ENCODE measurements at regions not wholly inside any gene's neighbourhood (a gene's known extent, or its start where the extent isn't known, plus 50 kb on each side); places are given as distances from the start of the nearest gene placed in this dataset.
"Not testable (repeated sequence)": the region's sequence is repeated elsewhere in the genome, so short reads cannot be mapped to it uniquely, and the experiment has no call there.

GRCh38 chr3:118181274-118181673, 853.4 kb downstream of the IGSF11 start:
- FAIRE-seq, result no peak

GRCh38 chr3:118186051-118186450, 848.6 kb downstream of the IGSF11 start:
- no peak for FAIRE-seq
- DNase-seq (ENCODE audit: extremely low spot score, insufficient read length, low read depth), result no peak

More at GRCh38 chr3:118181274-118181673, 853.4 kb downstream of the IGSF11 start:
- no peak for DNase-seq (ENCODE audit: extremely low spot score, insufficient read length, low read depth)

- FAIRE-seq (no peak), DNase-seq (ENCODE audit: extremely low spot score, insufficient read length, low read depth) (no peak)
Observed at GRCh38 chr3:118187221-118187620, 847.4 kb downstream of the IGSF11 start.

GRCh38 chr3:118196183-118196582, 838.5 kb downstream of the IGSF11 start:
- no peak for FAIRE-seq
- DNase-seq (ENCODE audit: extremely low spot score, insufficient read length, low read depth), result no peak

GRCh38 chr3:118199044-118199443, 835.6 kb downstream of the IGSF11 start:
- FAIRE-seq, result no peak
- no peak for DNase-seq (ENCODE audit: extremely low spot score, insufficient read length, low read depth)

GRCh38 chr3:118204052-118204656, 830.5 kb downstream of the IGSF11 start:
- FAIRE-seq, result no peak
- no peak for DNase-seq (ENCODE audit: extremely low spot score, insufficient read length, low read depth)

GRCh38 chr3:118207271-118207670, 827.4 kb downstream of the IGSF11 start:
- FAIRE-seq, result no peak
- no peak for DNase-seq (ENCODE audit: extremely low spot score, insufficient read length, low read depth)

GRCh38 chr3:118208642-118209041, 826.0 kb downstream of the IGSF11 start:
- FAIRE-seq (no peak), DNase-seq (ENCODE audit: extremely low spot score, insufficient read length, low read depth) (no peak)

GRCh38 chr3:118213892-118214291, 820.8 kb downstream of the IGSF11 start:
- no peak for DNase-seq (ENCODE audit: extremely low spot score, insufficient read length, low read depth)
- FAIRE-seq, result no peak

- FAIRE-seq (no peak), DNase-seq (ENCODE audit: extremely low spot score, insufficient read length, low read depth) (no peak)
Observed at GRCh38 chr3:118226206-118226605, 808.4 kb downstream of the IGSF11 start.

- DNase-seq (ENCODE audit: extremely low spot score, insufficient read length, low read depth) (no peak), FAIRE-seq (no peak)
Observed at GRCh38 chr3:118227191-118227590, 807.5 kb downstream of the IGSF11 start.

GRCh38 chr3:118228151-118228550, 806.5 kb downstream of the IGSF11 start:
- no peak for DNase-seq (ENCODE audit: extremely low spot score, insufficient read length, low read depth)
- FAIRE-seq, result no peak

GRCh38 chr3:118229196-118229595, 805.5 kb downstream of the IGSF11 start:
- DNase-seq (ENCODE audit: extremely low spot score, insufficient read length, low read depth) (no peak), FAIRE-seq (no peak)

- FAIRE-seq (no peak), DNase-seq (ENCODE audit: extremely low spot score, insufficient read length, low read depth) (no peak)
Observed at GRCh38 chr3:118231578-118231977, 803.1 kb downstream of the IGSF11 start.

GRCh38 chr3:118239253-118239652, 795.4 kb downstream of the IGSF11 start:
- DNase-seq (ENCODE audit: extremely low spot score, insufficient read length, low read depth) (no peak), FAIRE-seq (no peak)

- no peak for DNase-seq (ENCODE audit: extremely low spot score, insufficient read length, low read depth)
- FAIRE-seq, result no peak
Observed at GRCh38 chr3:118244761-118245160, 789.9 kb downstream of the IGSF11 start.

- FAIRE-seq (no peak), DNase-seq (ENCODE audit: extremely low spot score, insufficient read length, low read depth) (no peak)
Observed at GRCh38 chr3:118245312-118245711, 789.3 kb downstream of the IGSF11 start.

GRCh38 chr3:118258850-118259249, 775.8 kb downstream of the IGSF11 start:
- DNase-seq (ENCODE audit: extremely low spot score, insufficient read length, low read depth); FAIRE-seq: not testable (repeated sequence)

- DNase-seq (ENCODE audit: extremely low spot score, insufficient read length, low read depth), result no peak
Observed at GRCh38 chr3:118262800-118263402, 771.7 kb downstream of the IGSF11 start.

GRCh38 chr3:118267588-118267987, 767.1 kb downstream of the IGSF11 start:
- no peak for DNase-seq (ENCODE audit: extremely low spot score, insufficient read length, low read depth)

More at GRCh38 chr3:118262800-118263402, 771.7 kb downstream of the IGSF11 start:
- no peak for FAIRE-seq

GRCh38 chr3:118269537-118270125, 765.0 kb downstream of the IGSF11 start:
- no peak for DNase-seq (ENCODE audit: extremely low spot score, insufficient read length, low read depth)
- no peak for FAIRE-seq

More at GRCh38 chr3:118267588-118267987, 767.1 kb downstream of the IGSF11 start:
- FAIRE-seq, result no peak
